ENCODE measurements at regions not wholly inside any gene's neighbourhood (a gene's known extent, or its start where the extent isn't known, plus 50 kb on each side); places are given as distances from the start of the nearest gene placed in this dataset.

GRCh38 chr18:25962919-25963318, 127.5 kb downstream of the SS18 start:
- no peak for DNase-seq (ENCODE audit: low read depth)

- DNase-seq (ENCODE audit: low read depth): no peak
These were observed 128.2 kb downstream of the SS18 start for GRCh38 chr18:25962176-25962575.

GRCh38 chr18:25957017-25957416, 133.4 kb downstream of the SS18 start:
- no peak for DNase-seq (ENCODE audit: low read depth)

GRCh38 chr18:25953111-25953510, 137.3 kb downstream of the SS18 start:
- DNase-seq (ENCODE audit: low read depth): no peak

- DNase-seq (ENCODE audit: low read depth): no peak
These were observed 140.1 kb downstream of the SS18 start for GRCh38 chr18:25950321-25950720.

- DNase-seq (ENCODE audit: low read depth): no peak
These were observed 143.9 kb downstream of the SS18 start for GRCh38 chr18:25946540-25946939.

- DNase-seq (ENCODE audit: low read depth): no peak
These were observed 155.1 kb downstream of the SS18 start for GRCh38 chr18:25935356-25935755.

- DNase-seq (ENCODE audit: low read depth): no peak
These were observed 159.3 kb downstream of the SS18 start for GRCh38 chr18:25931126-25931525.

GRCh38 chr18:25929787-25930186, 160.6 kb downstream of the SS18 start:
- DNase-seq (ENCODE audit: low read depth): no peak

GRCh38 chr18:25927830-25928229, 162.6 kb downstream of the SS18 start:
- no peak for DNase-seq (ENCODE audit: low read depth)

GRCh38 chr18:25923193-25923592, 167.2 kb downstream of the SS18 start:
- no peak for DNase-seq (ENCODE audit: low read depth)

- DNase-seq (ENCODE audit: low read depth): peak; percentile 2
These were observed 168.6 kb downstream of the SS18 start for GRCh38 chr18:25921677-25922421.

- DNase-seq (ENCODE audit: low read depth): no peak
These were observed 174.5 kb downstream of the SS18 start for GRCh38 chr18:25915907-25916306.

GRCh38 chr18:25898965-25899364, 191.4 kb downstream of the SS18 start:
- DNase-seq (ENCODE audit: low read depth): no peak

GRCh38 chr18:25896956-25897355, 193.5 kb downstream of the SS18 start:
- no peak for DNase-seq (ENCODE audit: low read depth)

GRCh38 chr18:25896178-25896780, 194.1 kb downstream of the SS18 start:
- DNase-seq (ENCODE audit: low read depth): no peak

GRCh38 chr18:25895518-25895917, 194.9 kb downstream of the SS18 start:
- no peak for DNase-seq (ENCODE audit: low read depth)

GRCh38 chr18:25886283-25886682, 204.1 kb downstream of the SS18 start:
- DNase-seq (ENCODE audit: low read depth): no peak

- no peak for DNase-seq (ENCODE audit: low read depth)
These were observed 207.3 kb downstream of the SS18 start for GRCh38 chr18:25883091-25883490.

- DNase-seq (ENCODE audit: low read depth): no peak
These were observed 209.3 kb downstream of the SS18 start for GRCh38 chr18:25881149-25881548.

GRCh38 chr18:25880441-25880840, 210.0 kb downstream of the SS18 start:
- DNase-seq (ENCODE audit: low read depth): no peak

GRCh38 chr18:25876330-25876948, 214.0 kb downstream of the SS18 start:
- no peak for DNase-seq (ENCODE audit: low read depth)

- DNase-seq (ENCODE audit: low read depth): no peak
These were observed 214.7 kb downstream of the SS18 start for GRCh38 chr18:25875551-25876240.

All from stimulated activated CD4-positive, alpha-beta T cell treated with anti-CD3 and anti-CD28 coated beads, Interleukin-2, amount 100 ng/mL, for 4 hours (primary cell).